Activated naive CD8-positive, alpha-beta T cell (primary cell): ENCODE measurements at regions not wholly inside any gene's neighbourhood (a gene's known extent, or its start where the extent isn't known, plus 50 kb on each side); places are given as distances from the start of the nearest gene placed in this dataset.

Experiments used
- H3K27ac Mint-ChIP-seq: one replicate; pipeline ENCODE4 v1.8.0; 2021; ENCODE audit warnings: mixed read lengths
- H3K27me3 Mint-ChIP-seq: one replicate; pipeline ENCODE4 v1.8.0; 2021; ENCODE audit warnings: mixed read lengths
- H3K36me3 Mint-ChIP-seq: one replicate; pipeline ENCODE4 v1.8.0; 2021; ENCODE audit warnings: mixed read lengths
- H3K4me1 Mint-ChIP-seq: one replicate; pipeline ENCODE4 v1.8.0; 2021; ENCODE audit warnings: low read depth, mixed read lengths
- H3K4me3 Mint-ChIP-seq: one replicate; pipeline ENCODE4 v1.8.0; 2021; ENCODE audit warnings: mild to moderate bottlenecking, mixed read lengths
- H3K9me3 Mint-ChIP-seq: one replicate; pipeline ENCODE4 v1.8.0; 2021; ENCODE audit warnings: low read depth, mixed read lengths

GRCh38 chr3:99413504-99413903 is 224.9 kb upstream of the COL8A1 start:
- H3K4me1 Mint-ChIP-seq: no peaks in the 10 kb centered on the region
- no peaks in the 10 kb centered on the region for H3K27me3 Mint-ChIP-seq
- H3K9me3 Mint-ChIP-seq: peaks cover 8% of the 10 kb centered on the region
- H3K36me3 Mint-ChIP-seq: no peaks in the 10 kb centered on the region
- H3K4me3 Mint-ChIP-seq: no peak overlapping the region
- H3K27ac Mint-ChIP-seq: no peak overlapping the region

- Mint-ChIP-seq H3K36me3 (no peaks in the 10 kb centered on the region), H3K27ac (no peak overlapping the region), H3K4me1 (no peaks in the 10 kb centered on the region), H3K9me3 (peaks cover 10% of the 10 kb centered on the region), H3K4me3 (no peak overlapping the region), H3K27me3 (no peaks in the 10 kb centered on the region)
These were observed 227.5 kb upstream of the COL8A1 start for GRCh38 chr3:99410789-99411311.

DNA sequence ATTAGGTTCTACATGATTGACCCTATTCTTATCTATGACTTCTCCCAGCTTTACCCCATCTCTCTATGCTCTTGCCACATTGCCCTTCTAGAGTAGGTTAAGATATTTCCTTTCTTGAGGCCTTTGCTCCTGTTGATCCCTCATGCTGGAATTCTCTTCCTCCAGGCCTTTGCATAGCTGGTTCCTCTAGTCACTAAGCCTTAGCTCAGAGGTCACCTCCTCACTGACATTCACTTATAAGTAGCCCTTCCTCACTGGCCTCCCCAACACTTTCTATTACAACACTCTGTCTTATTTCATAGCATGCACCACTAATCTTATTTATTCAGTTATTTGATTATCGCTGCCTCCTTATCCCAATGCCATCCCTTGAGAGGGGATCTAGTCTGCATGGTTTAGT is 228.4 kb upstream of the COL8A1 start:
- Mint-ChIP-seq H3K9me3 (peaks cover 10% of the 10 kb centered on the region), H3K27ac (no peak overlapping the region), H3K36me3 (no peaks in the 10 kb centered on the region), H3K4me1 (no peaks in the 10 kb centered on the region), H3K4me3 (no peak overlapping the region), H3K27me3 (no peaks in the 10 kb centered on the region)

DNA sequence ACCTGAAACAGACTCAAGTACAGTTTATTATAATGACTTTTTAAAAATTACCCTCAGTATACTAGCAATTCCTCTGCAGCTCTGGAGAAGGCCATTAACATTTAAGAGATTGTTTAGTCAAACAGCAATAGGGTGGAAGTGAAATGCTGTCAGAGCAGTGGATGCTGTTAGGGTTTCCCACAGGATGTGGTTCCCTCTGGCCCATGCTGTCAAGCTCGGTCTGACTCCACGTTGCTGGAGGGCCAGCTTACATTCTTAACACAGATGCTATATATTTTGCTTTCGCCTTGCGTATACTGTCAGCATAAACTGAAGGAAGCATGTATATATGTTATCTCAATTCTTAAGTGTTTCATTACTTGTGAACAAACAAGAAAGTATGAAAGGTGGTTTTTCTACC is 231.1 kb upstream of the COL8A1 start:
- no peak overlapping the region for H3K27ac Mint-ChIP-seq
- H3K4me3 Mint-ChIP-seq: no peak overlapping the region

GRCh38 chr3:99402755-99403154 is 235.6 kb upstream of the COL8A1 start:
- no peak overlapping the region for H3K4me3 Mint-ChIP-seq

More for the DNA sequence above, 231.1 kb upstream of the COL8A1 start:
- H3K4me1 Mint-ChIP-seq: no peaks in the 10 kb centered on the region
- H3K36me3 Mint-ChIP-seq: no peaks in the 10 kb centered on the region
- H3K9me3 Mint-ChIP-seq: peaks cover 10% of the 10 kb centered on the region
- H3K27me3 Mint-ChIP-seq: no peaks in the 10 kb centered on the region

DNA sequence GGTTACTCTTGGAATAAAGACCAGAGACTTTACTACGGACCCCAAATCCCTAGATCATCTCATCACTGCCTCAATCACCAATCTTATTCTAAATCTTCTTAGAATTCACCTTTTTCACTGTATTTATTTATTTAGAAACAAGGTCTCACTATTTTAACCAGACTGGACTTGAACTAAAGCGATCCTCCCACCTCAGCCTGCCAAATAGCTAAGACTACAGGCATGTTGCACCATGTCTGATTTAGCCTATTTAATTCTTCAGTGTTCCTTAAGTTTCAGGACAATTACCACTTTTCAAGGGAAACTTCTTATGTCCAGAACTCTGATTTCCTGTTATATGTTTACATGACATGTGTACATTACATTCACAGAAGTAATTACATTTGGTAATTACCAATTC is 238.0 kb upstream of the COL8A1 start:
- Mint-ChIP-seq H3K9me3 (peaks cover 11% of the 10 kb centered on the region), H3K4me3 (no peak overlapping the region), H3K27ac (no peak overlapping the region), H3K36me3 (no peaks in the 10 kb centered on the region), H3K27me3 (no peaks in the 10 kb centered on the region), H3K4me1 (no peaks in the 10 kb centered on the region)

More at GRCh38 chr3:99402755-99403154, 235.6 kb upstream of the COL8A1 start:
- H3K4me1 Mint-ChIP-seq: no peaks in the 10 kb centered on the region
- H3K36me3 Mint-ChIP-seq: no peaks in the 10 kb centered on the region
- H3K27me3 Mint-ChIP-seq: no peaks in the 10 kb centered on the region
- H3K27ac Mint-ChIP-seq: no peak overlapping the region
- peaks cover 8% of the 10 kb centered on the region for H3K9me3 Mint-ChIP-seq

- Mint-ChIP-seq H3K36me3 (no peaks in the 10 kb centered on the region), H3K4me3 (no peak overlapping the region), H3K4me1 (no peaks in the 10 kb centered on the region), H3K27me3 (no peaks in the 10 kb centered on the region), H3K9me3 (peaks cover 11% of the 10 kb centered on the region), H3K27ac (no peak overlapping the region)
These were observed 241.6 kb upstream of the COL8A1 start for GRCh38 chr3:99396651-99397275.

DNA sequence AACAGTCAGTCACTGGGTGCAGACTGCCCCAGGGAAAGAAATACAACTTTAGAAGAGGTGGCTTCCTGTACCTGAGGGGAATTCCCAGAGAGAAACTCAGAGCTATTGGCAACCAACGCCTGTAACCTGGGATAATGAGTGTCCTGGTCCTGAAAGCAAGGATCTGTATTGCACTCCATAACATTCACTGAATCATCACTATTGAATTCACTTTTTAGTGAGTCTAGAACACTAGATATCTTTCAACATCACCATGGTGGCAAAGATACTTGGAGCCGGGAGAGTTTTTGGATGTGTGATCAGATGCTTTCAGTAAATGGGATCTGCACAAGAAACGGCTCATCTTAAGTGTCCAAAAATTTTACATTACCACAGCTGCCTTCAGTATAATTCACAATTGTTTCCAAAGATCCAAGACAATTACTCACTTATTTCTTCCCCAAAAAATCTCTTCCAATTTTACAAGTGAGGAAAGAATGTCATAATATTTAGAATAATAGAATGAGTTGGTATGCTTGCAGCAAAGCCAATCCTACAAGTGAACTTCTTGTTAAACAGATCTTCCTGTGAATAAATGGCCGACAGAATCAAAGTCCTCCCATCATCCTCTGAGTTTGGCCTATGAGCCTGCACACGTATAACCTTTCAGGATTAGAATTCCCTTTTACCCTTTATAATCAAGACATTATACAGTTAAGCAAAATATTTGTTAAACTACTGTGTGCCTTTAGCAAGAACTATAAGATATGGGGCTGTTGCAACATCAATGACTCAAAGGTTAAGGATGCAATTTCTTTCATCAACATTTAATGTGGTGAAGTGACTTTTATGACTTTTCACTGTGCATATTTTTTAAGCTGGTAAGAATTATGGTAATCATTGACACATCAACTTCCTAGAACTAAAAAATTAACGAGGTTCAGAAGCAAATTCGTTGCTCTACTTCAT is 243.3 kb upstream of the COL8A1 start:
- Mint-ChIP-seq H3K27ac (no peak overlapping the region), H3K36me3 (no peaks in the 10 kb centered on the region), H3K9me3 (peaks cover 11% of the 10 kb centered on the region), H3K4me1 (no peaks in the 10 kb centered on the region), H3K4me3 (no peak overlapping the region), H3K27me3 (no peaks in the 10 kb centered on the region)

- H3K27me3 Mint-ChIP-seq: no peaks in the 10 kb centered on the region
- no peaks in the 10 kb centered on the region for H3K4me1 Mint-ChIP-seq
- peaks cover 7% of the 10 kb centered on the region for H3K9me3 Mint-ChIP-seq
These were observed 244.4 kb upstream of the COL8A1 start for GRCh38 chr3:99393961-99394360.

GRCh38 chr3:99388780-99389179 is 249.6 kb upstream of the COL8A1 start:
- H3K4me1 Mint-ChIP-seq: no peaks in the 10 kb centered on the region

More at GRCh38 chr3:99393961-99394360, 244.4 kb upstream of the COL8A1 start:
- Mint-ChIP-seq H3K36me3 (no peaks in the 10 kb centered on the region), H3K27ac (no peak overlapping the region), H3K4me3 (no peak overlapping the region)

GRCh38 chr3:99384596-99384995 is 253.8 kb upstream of the COL8A1 start:
- Mint-ChIP-seq H3K4me3 (no peak overlapping the region), H3K27me3 (no peaks in the 10 kb centered on the region), H3K9me3 (peaks cover 16% of the 10 kb centered on the region), H3K4me1 (no peaks in the 10 kb centered on the region), H3K36me3 (no peaks in the 10 kb centered on the region), H3K27ac (no peak overlapping the region)

More at GRCh38 chr3:99388780-99389179, 249.6 kb upstream of the COL8A1 start:
- H3K9me3 Mint-ChIP-seq: peaks cover 6% of the 10 kb centered on the region
- H3K27me3 Mint-ChIP-seq: no peaks in the 10 kb centered on the region
- no peak overlapping the region for H3K27ac Mint-ChIP-seq
- no peak overlapping the region for H3K4me3 Mint-ChIP-seq
- no peaks in the 10 kb centered on the region for H3K36me3 Mint-ChIP-seq

DNA sequence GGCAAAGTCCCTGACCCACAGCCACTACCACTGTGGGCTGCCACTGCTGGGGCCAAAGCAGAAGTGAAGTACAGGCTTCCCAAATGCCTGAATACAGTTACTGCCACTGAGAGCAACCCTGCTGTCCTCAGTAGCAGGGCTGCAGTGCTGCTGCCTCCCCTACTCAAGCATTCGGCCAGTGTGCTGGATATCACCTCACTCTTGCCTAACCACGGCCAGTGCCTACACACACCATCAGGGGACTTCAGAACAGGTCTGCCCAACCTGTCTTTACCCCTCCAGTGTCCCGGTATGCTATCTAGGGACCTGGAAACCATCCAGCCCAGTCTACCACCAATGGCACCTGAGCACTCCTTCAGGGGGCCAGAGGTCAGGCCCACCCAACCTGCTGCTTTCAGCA is 261.5 kb upstream of the COL8A1 start:
- Mint-ChIP-seq H3K27me3 (no peaks in the 10 kb centered on the region), H3K4me1 (no peaks in the 10 kb centered on the region), H3K27ac (no peak overlapping the region), H3K9me3 (peaks cover 18% of the 10 kb centered on the region), H3K4me3 (no peak overlapping the region), H3K36me3 (no peaks in the 10 kb centered on the region)

GRCh38 chr3:99373846-99374210 is 264.6 kb upstream of the COL8A1 start:
- Mint-ChIP-seq H3K4me1 (no peaks in the 10 kb centered on the region), H3K27me3 (no peaks in the 10 kb centered on the region)

GRCh38 chr3:99373088-99373845 is 265.1 kb upstream of the COL8A1 start:
- Mint-ChIP-seq H3K36me3 (no peaks in the 10 kb centered on the region), H3K4me1 (no peaks in the 10 kb centered on the region), H3K27ac (no peak overlapping the region), H3K9me3 (peaks cover 18% of the 10 kb centered on the region), H3K27me3 (no peaks in the 10 kb centered on the region), H3K4me3 (no peak overlapping the region)

More at GRCh38 chr3:99373846-99374210, 264.6 kb upstream of the COL8A1 start:
- Mint-ChIP-seq H3K27ac (no peak overlapping the region), H3K4me3 (no peak overlapping the region), H3K9me3 (peaks cover 15% of the 10 kb centered on the region), H3K36me3 (no peaks in the 10 kb centered on the region)
